NOMO-1 (cell line): ENCODE measurements at regions not wholly inside any gene's neighbourhood (a gene's known extent, or its start where the extent isn't known, plus 50 kb on each side); places are given as distances from the start of the nearest gene placed in this dataset.

Experiments used
- DNase-seq, 2 experiments: peaks; one replicate each; lab custom pipeline; 2025; ENCODE audit not compliant: unreplicated experiment in 2 of 2; lab: John Stamatoyannopoulos, UW

DNA sequence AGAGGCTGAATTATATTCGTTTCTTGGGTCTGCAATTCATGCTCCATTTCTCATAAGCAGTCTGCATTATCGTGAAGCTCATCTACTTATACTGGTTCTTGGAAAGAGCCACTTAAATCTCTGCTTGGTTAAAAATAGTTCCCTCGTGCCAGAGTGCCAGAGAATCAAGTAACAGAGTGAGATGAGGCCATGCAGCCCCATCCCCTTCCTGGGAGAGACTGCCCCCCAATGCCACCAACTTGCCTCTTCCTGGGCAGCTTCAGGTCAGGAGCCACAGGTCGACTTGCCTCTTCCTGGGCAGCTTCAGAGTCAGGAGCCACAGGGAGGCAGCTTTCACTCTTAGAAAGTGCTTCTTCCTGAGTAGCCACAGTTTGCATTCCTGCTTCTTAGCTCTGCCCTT lies 223.9 kb upstream of the ZBED5 start:
- DNase-seq: no peak

DNA sequence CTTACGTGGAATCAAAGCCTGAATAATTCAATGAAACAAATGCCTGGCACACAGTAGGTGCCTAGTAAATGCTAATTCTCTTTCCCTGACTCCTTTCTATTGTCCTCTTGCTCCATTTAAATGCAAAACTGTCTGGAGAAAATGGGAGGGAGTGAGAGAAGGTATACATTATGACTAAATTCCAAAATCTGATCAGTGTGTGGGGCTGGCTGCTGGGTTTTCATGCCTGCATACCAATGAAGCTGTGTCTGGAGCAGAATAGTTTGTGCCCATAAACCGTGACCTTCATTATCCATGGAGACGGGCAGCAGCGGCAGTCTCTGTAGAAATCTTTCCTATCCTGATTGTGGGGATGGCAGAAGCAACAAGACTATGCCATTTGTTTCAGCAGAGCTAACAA lies 223.4 kb upstream of the ZBED5 start:
- no peak for DNase-seq

DNA sequence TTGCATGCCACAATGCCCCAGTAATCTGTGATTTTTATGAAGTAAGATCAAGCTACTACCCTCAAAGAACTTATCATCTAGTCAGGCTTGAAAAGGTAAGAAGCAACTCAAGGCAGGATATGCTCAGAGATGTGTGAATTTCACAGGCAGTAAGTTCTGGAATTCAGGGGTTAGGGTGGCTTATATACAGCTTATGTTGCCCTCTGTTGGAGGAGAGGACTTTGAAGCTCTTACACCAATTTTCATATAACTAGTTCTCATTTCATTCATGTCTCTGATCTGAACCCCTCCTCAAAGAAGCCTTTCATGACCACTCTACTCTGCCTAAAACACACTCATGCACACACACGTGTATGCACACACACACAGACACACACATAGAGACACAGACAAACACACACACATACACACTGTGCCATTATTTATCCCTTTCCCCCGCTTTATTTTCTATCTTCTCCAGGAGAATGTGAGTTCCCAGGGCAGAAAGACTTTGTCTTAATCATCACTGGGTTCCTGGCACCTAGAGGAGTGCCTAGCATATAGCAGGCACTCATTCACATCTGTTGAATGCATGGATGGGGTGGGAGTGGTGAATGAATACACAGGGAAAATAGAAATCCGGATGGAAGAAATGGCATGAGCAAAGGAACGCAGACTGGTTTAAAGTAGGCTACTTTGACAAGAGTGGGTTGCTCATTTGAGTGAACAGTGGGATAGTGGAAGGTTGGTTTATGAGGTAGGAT lies 220.7 kb upstream of the ZBED5 start:
- no peak for DNase-seq

DNA sequence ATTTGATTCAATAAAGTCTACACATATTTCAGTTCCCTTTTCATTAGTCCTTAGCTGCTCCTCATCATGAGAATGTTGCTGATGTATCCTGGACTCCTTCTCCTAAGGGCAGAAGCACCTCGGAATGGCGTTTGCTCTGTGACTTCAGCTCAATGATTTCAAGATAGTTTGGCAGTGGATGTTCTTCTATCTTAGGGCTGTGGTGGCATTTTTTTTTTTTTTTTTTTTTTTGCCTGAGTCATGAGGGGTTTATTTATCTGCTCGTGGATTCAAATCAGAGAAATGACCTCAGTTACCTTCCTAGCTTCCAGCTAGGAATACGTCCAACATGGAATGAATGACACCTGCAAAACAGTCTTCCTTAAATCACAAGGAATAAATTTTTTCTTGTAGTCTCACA lies 220.0 kb upstream of the ZBED5 start:
- DNase-seq: no peak

DNA sequence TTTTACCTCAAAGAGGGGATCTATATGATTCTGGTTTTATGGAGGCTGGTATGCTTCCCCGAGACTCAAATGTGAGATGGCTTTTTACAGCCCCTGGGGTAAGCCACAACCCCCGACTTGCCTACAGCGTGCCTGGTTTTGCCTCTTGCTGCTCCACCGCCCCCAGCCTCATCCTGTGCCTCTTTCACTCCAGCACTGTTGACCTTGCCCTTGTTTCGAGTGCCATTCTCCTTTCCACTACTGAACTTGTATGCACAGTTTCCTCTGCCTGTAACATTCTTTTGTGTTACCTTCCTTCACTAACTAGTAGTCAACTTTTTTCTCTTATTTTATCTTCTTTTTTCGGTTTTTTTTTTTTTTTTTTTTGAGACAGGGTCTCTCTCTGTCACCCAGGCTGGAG lies 219.0 kb upstream of the ZBED5 start:
- DNase-seq: no peak

DNA sequence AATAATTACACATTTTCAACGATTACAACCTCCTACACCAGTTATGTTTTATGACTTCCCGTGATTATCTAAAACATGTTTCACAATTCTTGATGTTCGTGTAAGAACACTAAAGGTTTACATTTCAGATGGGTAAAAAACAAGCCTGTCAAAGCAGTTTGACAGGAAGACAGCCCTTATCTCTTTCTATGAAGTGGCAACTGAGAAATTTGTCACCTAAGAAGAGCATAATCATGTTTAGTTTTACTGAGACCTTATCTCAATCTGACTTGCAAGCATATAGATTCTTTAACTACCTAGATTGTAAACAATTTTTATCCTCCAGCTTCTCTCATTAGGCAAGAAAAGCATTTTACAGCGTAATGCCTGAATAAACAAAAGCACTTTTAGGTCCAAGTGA lies 218.4 kb upstream of the ZBED5 start:
- peak in 1 of 2 experiments; percentile 29 for DNase-seq

DNA sequence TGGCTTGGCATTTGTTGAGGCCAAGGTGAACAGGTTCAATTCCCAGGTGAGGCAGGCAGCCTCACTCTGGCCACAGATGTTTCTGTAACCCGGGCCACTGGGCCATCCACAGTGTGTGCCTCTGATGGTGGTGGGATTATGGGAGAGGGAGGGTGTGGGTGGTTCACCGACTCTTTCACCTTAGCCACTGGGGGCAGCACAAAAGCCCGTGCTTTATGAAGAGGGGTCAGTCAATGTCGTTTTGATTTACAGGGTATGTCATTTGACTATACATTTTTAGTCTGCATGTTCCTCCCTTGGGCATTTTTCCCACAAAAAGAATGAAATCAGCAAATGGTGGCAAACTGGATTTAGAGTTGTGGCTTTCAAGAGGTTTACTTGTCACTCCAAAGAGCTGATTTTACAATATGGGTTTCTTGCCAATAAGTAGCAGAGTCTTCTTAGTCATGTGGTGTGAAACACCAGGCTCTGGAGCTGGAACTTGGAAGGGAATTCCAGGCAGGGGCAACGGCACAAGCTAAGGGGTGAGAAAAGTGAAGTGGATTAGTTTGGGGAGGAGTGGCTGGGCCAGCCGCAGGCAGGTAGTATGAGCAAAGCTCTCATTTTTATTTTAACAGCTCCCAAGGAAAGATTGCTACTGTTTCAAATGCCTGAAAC lies 217.8 kb upstream of the ZBED5 start:
- DNase-seq: no peak

DNA sequence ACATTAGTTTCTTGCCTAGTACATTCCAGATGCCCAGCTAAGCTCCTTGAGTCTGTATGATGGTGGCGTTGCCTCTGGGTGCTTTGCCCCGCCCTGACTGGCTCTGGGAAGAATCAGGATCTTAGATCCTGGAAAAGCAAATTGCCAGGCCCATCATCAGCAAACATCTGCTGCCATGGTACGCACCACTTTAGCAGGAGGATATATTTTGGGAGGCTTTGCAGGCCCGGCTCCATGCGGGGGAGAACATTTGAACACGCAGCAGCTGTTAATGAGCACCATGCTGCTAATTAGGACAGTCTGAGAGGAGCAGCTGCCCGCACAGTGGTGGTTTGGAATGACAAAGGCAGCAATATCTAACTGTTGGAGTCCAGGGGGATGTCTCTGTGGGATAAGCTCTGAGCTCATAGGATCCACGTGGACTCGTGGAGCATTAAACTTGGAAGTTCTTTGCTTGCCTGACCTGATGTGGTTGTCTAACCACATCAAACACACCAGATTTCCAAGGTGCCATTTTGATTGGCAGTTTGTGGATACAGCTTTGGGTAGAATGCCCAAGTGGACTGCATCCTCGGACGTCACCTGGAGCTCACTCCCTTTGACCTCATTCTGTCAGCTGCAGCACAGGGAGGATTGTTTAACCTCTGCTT lies 217.0 kb upstream of the ZBED5 start:
- no peak for DNase-seq

DNA sequence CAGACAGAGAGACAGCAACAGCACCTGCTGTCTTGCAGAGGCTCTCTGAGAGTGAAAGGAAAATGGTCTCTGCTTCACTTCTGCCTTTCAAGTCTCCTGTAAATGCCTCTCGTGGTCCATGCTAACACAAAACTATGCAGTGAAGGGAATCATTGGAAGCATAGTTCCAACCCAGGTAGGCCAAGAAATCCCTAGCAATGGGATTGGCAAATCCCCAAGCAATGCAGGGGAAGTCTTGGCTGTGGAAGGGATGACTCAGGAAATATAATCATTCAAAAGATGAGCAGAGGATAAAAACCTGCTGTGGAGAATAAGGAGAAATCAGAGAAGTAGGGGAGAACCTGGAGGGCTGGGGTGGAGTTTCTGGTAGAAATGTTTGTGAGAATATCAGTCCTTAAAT lies 216.1 kb upstream of the ZBED5 start:
- DNase-seq: no peak

DNA sequence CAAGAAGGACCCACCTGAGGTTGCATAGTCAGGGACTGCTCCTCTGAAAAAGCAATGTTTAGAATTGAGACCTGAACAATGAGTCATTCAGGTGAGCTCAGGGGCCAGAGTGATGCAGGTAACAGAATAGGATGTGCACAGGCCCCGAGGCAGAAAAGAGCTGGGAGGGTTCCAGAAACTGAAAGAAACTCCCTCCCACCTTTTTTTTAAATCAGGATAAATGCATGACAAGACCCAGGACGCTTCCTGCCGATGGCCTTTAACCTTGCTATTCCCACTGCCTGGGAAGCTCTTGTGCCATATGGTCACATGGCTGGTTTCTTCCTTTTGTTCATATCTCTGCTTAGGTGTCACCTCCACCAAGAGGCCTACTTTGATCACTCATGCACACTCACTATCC lies 214.2 kb upstream of the ZBED5 start:
- no peak for DNase-seq

DNA sequence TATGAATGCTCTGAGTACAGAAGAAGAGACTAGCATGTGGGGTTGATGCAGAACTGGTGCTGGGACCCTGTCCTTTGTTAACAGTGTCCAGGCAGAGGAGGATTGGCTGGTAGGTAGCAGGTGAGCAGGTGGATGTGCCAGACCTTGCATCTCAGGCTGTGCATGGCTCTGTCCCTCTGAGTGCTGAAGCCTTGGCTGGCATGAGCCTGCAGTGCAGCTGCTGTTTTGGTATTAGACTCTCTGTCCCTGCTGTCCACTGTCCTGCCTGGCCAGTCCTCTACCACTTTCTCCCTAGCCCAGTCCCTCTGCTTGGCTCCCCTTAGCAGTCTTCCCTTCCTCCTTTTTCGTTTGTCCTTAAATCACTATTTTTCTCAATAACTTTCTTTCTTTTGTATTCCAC lies 213.6 kb upstream of the ZBED5 start:
- DNase-seq: no peak

DNA sequence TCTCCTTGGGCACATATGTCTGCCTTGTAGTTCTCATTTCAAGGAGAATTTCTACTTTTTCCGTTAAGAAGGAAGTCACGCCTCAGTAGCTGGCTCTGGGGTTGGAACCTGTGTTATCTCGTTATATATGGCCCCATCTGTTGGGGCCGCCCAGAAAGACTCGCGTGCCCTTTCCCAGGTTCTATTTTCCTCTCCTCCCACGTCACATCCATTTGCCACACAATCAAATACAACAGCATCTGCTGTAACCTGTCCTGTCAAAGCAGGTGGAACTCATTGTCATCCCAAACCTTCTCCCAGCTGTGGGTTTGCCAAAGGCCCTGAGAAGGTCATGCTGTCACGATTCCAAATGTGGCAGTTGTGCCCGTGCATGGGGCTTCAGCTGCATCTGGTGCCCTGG lies 213.1 kb upstream of the ZBED5 start:
- DNase-seq: no peak

DNA sequence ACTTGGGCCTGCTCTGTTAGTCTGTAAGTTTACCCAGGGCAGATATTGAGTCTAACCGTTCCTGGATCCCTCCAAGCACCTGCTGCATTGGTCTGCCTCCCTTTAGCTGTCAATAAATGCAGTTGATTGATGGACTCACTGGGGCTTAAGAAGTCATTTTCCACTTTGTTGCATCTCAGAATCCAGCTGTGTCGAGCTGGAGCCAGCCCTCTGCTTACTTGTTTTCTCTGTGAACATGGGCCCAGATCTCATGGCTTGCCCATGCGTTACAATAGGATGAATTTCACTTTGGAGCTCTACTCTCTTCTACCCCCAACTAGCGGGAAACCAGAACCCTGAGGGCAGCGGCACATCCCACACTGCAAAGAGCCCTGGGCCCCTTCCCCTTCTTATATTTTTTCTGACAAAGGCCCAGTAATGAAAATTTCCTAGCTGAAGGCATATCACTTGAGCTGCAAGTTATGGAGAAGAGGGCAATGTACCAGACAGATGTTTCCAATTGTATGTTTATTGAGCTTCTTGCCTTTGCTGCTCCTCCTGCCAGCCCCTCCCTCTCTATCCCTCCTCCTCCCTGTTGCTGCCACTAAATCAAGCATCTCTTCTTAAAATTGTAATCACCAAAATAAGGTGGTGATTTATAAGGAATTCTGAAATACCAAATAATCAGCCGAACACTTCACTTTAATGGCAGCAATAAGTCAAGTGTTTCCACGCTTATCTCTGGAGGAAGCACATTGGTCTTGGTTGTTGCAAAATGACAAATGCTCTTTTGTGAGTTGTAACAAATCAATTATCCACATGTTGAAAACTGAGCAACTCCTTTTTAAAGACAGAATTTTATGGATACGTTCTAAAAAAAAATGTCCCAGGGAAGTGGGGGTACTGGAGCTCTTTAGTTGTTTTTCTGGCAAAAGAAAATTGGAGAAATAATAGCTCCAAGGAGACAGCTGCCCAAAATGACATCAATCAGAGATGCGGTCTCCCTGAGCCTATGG lies 212.3 kb upstream of the ZBED5 start:
- DNase-seq: no peak

DNA sequence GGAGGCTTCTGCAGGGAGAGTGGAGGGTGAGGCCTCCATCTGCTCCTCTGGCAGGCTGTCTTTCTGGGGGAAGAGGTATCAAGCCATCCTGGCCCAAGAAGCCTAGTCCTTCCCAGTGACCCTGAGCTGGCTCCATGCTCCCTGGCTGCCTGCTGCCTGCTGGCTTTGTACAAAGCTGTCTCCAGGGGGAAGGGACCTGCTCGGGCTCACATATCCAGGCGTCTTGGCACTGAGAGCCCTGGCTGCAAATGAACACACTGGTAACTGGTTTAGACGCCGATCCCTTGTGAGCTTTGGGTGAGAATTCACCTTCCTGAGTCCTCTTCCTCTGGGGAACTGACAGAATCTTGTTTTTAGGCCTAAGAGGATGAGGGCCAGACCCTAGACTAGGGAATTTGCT lies 210.3 kb upstream of the ZBED5 start:
- no peak for DNase-seq

DNA sequence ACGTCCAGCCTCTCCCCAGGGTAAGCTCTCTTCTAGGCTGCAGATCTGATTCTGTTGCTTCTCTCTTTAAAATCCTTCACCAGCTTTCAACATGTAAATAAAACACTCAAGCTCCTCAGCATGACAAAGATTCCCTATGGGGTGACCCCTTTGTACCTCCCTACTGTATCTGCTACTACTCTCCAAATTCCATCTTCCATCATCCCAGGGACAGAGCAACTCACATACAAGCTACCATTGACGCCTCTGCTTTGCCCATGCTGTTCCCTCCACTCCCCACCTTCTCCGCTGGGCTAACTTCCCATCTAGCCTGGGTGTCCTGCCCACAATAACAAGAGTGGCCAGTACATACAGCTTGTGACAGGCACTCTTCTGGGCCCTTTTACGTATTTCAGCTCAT lies 207.5 kb upstream of the ZBED5 start:
- no peak for DNase-seq

DNA sequence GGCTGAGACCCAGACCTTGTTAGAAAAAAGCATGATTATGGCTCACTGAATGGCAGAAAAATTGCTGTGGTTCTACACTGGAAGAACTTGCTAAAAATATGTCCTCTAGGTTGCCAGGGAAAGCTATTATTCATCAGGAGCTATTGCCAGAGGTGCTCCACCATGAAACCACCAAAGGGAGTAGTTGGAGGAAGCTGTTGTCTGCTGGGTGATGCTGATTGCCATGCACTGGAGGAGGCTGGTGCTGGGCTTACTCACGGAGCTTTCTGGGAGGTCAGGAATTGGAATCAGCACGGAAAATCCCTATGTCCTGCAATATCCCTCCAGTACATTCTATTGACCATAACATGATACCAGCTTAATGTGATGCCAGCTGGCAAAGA lies 199.6 kb upstream of the ZBED5 start:
- no peak for DNase-seq

DNA sequence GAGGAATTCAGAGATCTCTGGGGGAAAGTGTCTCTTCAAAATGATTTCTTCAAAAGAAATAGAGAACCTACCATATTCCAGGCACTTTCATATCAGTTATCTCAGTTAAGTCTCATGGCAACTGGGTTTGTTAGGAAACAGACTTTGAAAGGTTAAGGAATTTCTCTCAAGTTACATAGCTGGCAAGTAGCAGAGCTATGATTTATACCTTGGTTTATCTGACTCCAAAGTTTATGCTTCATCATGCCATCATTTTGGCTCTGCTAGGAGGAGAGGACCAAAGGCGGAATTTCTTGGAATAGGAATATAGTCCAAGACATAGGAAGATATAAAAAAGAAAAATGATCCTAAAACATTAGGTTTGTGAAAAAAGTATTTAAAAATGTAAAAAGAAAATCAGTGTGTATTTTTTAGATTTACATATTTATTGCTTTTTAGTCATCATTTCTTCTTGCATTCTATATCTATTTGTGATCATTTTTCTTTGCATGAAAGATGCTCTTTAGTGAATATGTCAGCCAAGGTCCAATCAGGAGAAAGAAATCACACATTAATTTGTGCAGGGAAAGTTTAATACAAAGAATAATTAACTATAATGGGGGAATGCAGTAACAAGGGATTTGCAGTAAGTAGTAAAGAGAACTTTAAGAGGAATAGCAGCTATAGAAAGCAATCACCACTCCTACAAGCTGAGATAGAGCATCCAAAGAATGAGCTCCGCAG lies 199.1 kb upstream of the ZBED5 start:
- DNase-seq: no peak

DNA sequence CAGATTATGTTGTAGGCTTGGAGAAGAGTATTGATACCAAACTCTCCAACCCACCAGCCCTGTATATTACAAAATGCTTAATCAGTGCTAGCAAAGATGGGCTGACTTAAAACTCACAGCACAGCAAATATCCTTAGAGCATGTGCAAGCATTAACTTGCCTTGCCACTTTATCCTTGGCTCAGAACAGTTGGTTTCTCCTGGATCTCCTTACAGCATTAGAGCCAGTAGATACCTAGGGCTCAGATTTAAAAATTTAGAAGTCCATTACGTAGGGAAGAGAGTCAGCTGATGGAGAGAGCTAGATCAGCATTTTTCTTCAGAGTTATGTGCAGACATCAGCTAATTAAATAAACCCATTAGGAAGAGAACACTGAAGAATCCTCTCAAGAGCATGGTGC lies 198.5 kb upstream of the ZBED5 start:
- no peak for DNase-seq

DNA sequence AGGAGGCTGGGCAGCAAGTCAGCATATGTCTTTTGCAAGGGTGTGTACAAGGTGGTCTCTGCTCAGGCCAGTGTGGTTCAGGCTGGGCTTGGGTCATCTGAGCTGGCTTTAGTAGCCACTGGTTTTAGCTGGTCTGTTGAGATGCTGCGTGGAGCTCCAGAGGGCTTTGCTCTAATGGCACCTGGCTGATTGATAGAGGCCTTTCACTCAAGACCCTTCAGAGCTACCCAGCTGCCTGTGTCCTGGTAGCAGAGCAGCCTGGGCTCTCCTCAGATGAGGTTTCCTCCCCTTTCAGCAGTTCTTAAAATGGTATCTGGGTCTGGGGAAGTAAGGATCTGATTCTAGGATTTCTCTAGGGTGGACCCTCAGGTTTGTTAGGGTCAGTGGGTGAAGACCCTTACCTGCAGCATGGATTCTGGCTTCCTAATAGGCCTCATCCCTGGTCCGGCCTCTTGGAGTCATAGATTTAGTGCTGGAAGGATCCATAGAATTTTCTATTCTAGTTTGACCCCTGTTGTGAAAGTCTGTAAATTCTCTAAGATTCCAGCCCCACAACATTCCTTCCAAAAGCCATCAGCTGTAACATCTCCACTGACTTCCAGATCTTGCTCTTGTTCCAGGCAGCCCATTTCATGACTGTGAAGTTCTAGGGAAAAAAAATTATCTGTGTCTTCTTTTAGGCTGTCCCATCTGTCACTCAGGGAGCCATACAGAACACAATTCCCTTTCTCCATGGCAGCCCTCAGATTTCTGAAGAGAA lies 190.2 kb upstream of the ZBED5 start:
- DNase-seq: no peak

DNA sequence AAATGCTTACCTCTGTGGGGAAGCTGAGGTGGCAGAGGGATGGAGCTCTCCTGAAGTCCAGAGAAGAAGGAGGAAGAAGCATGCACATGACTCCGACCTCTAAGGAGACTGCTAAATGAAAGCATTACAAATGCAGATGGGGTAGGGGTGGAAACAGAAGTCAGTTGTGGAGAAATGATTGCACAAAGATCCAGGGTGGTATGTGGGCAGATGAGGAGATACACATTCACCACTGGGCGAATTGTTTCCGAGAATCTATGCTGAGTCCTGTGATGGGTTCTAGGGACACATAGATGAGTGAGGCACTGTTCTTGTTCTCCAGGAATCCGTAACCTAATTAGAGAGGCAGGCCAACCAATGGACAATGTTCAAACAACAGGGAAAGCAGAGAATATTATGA lies 188.9 kb upstream of the ZBED5 start:
- DNase-seq: no peak
